Central memory CD8-positive, alpha-beta T cell (primary cell): ENCODE measurements at regions not wholly inside any gene's neighbourhood (a gene's known extent, or its start where the extent isn't known, plus 50 kb on each side); places are given as distances from the start of the nearest gene placed in this dataset.
"Not testable (repeated sequence)": the region's sequence is repeated elsewhere in the genome, so short reads cannot be mapped to it uniquely, and the experiment has no call there.

Source experiments
- ATAC-seq: fragments of 150-1000 bp; cut with Tn5 transposase; replicated peaks from 2 replicates; pipeline ENCODE4 v1.10.0; 2022; ENCODE audit warnings: mild to moderate bottlenecking, moderate FRiP score, moderate number of reproducible peaks; ENCODE audit not compliant: poor library complexity, severe bottlenecking; ENCODE audit errors: extremely low read depth
- DNase-seq, 2 donors: peaks; one replicate each; pipeline ENCODE4 v3.0.0; 2021; ENCODE audit warnings: low spot score in 2 of 2
- H3K27ac Mint-ChIP-seq: one replicate; pipeline ENCODE4 v1.8.0; 2022; ENCODE audit warnings: low read depth, mild to moderate bottlenecking, moderate library complexity, mixed read lengths
- H3K27me3 Mint-ChIP-seq: one replicate; pipeline ENCODE4 v1.8.0; 2022; ENCODE audit warnings: mixed read lengths
- H3K36me3 Mint-ChIP-seq: one replicate; pipeline ENCODE4 v1.8.0; 2022; ENCODE audit warnings: mild to moderate bottlenecking, moderate library complexity, mixed read lengths; ENCODE audit not compliant: insufficient read depth
- H3K4me1 Mint-ChIP-seq: one replicate; pipeline ENCODE4 v1.8.0; 2022; ENCODE audit warnings: mixed read lengths
- H3K4me3 Mint-ChIP-seq: one replicate; pipeline ENCODE4 v1.8.0; 2022; ENCODE audit warnings: mild to moderate bottlenecking, moderate library complexity, mixed read lengths
- H3K9me3 Mint-ChIP-seq: one replicate; pipeline ENCODE4 v1.8.0; 2022; ENCODE audit warnings: mixed read lengths

- Mint-ChIP-seq H3K27me3 (peaks cover 66% of the 10 kb centered on the region), H3K4me3 (no peak overlapping the region), H3K27ac (no peak overlapping the region), H3K9me3 (no peaks in the 10 kb centered on the region), H3K36me3 (no peaks in the 10 kb centered on the region), H3K4me1 (no peaks in the 10 kb centered on the region)
- DNase-seq, result no peak
- ATAC-seq, result no peak
Measured at GRCh38 chr9:88826181-88826580, 165.1 kb upstream of the S1PR3 start.

- ATAC-seq (no peak), DNase-seq (no peak)
- H3K36me3 Mint-ChIP-seq, result no peaks in the 10 kb centered on the region
- H3K27ac Mint-ChIP-seq, result no peak overlapping the region
- H3K4me3 Mint-ChIP-seq, result no peak overlapping the region
- no peaks in the 10 kb centered on the region for H3K4me1 Mint-ChIP-seq
- peaks cover 70% of the 10 kb centered on the region for H3K27me3 Mint-ChIP-seq
- no peaks in the 10 kb centered on the region for H3K9me3 Mint-ChIP-seq
Measured at GRCh38 chr9:88826771-88827181, 164.5 kb upstream of the S1PR3 start.

- peaks cover 79% of the 10 kb centered on the region for H3K27me3 Mint-ChIP-seq
- H3K4me3 Mint-ChIP-seq, result no peak overlapping the region
- no peaks in the 10 kb centered on the region for H3K9me3 Mint-ChIP-seq
- H3K36me3 Mint-ChIP-seq, result no peaks in the 10 kb centered on the region
- DNase-seq (no peak), ATAC-seq (no peak)
- H3K4me1 Mint-ChIP-seq, result no peaks in the 10 kb centered on the region
- H3K27ac Mint-ChIP-seq, result no peak overlapping the region
Measured at GRCh38 chr9:88828018-88828417, 163.2 kb upstream of the S1PR3 start.

- Mint-ChIP-seq H3K27ac (no peak overlapping the region), H3K27me3 (peaks cover 79% of the 10 kb centered on the region), H3K9me3 (no peaks in the 10 kb centered on the region), H3K36me3 (no peaks in the 10 kb centered on the region), H3K4me1 (peaks cover 1% of the 10 kb centered on the region), H3K4me3 (no peak overlapping the region)
- DNase-seq (no peak), ATAC-seq (no peak)
Measured at GRCh38 chr9:88828492-88828974, 162.7 kb upstream of the S1PR3 start.

GRCh38 chr9:88829276-88829675 is 162.0 kb upstream of the S1PR3 start:
- Mint-ChIP-seq H3K36me3 (no peaks in the 10 kb centered on the region), H3K27ac (no peak overlapping the region), H3K27me3 (peaks cover 80% of the 10 kb centered on the region), H3K9me3 (no peaks in the 10 kb centered on the region), H3K4me3 (no peak overlapping the region), H3K4me1 (peaks cover 9% of the 10 kb centered on the region)
- no peak for DNase-seq
- ATAC-seq, result no peak

GRCh38 chr9:88831713-88832407 is 159.4 kb upstream of the S1PR3 start:
- Mint-ChIP-seq H3K4me1 (peaks cover 28% of the 10 kb centered on the region), H3K27me3 (peaks cover 59% of the 10 kb centered on the region), H3K27ac (no peak overlapping the region), H3K36me3 (peaks cover 8% of the 10 kb centered on the region), H3K4me3 (no peak overlapping the region), H3K9me3 (no peaks in the 10 kb centered on the region)
- ATAC-seq (no peak), DNase-seq (no peak)

GRCh38 chr9:88833946-88834345 is 157.3 kb upstream of the S1PR3 start:
- Mint-ChIP-seq H3K9me3 (no peaks in the 10 kb centered on the region), H3K36me3 (peaks cover 10% of the 10 kb centered on the region), H3K4me3 (no peak overlapping the region), H3K4me1 (peaks cover 28% of the 10 kb centered on the region), H3K27me3 (peaks cover 60% of the 10 kb centered on the region), H3K27ac (peak overlapping the region; percentile 77)
- ATAC-seq (no peak), DNase-seq (no peak)

GRCh38 chr9:88835038-88835466 is 156.2 kb upstream of the S1PR3 start:
- Mint-ChIP-seq H3K4me1 (peaks cover 28% of the 10 kb centered on the region), H3K9me3 (no peaks in the 10 kb centered on the region), H3K4me3 (peak overlapping the region; percentile 40), H3K27me3 (peaks cover 68% of the 10 kb centered on the region), H3K36me3 (peaks cover 10% of the 10 kb centered on the region), H3K27ac (peak overlapping the region; percentile 77)
- ATAC-seq (peak; percentile 95), DNase-seq (no peak)

GRCh38 chr9:88835772-88836171 is 155.5 kb upstream of the S1PR3 start:
- Mint-ChIP-seq H3K9me3 (no peaks in the 10 kb centered on the region), H3K36me3 (peaks cover 10% of the 10 kb centered on the region), H3K27ac (no peak overlapping the region), H3K4me3 (peak overlapping the region; percentile 28), H3K4me1 (peaks cover 28% of the 10 kb centered on the region), H3K27me3 (peaks cover 62% of the 10 kb centered on the region)
- no peak for ATAC-seq
- DNase-seq, result no peak

GRCh38 chr9:88837731-88838130 is 153.5 kb upstream of the S1PR3 start:
- Mint-ChIP-seq H3K27ac (no peak overlapping the region), H3K4me1 (peaks cover 28% of the 10 kb centered on the region), H3K9me3 (no peaks in the 10 kb centered on the region), H3K36me3 (peaks cover 10% of the 10 kb centered on the region), H3K4me3 (no peak overlapping the region), H3K27me3 (peaks cover 45% of the 10 kb centered on the region)
- no peak for DNase-seq
- ATAC-seq, result no peak

GRCh38 chr9:88849878-88850277 is 141.4 kb upstream of the S1PR3 start:
- not testable (repeated sequence) for H3K9me3 Mint-ChIP-seq, H3K27ac Mint-ChIP-seq, H3K4me1 Mint-ChIP-seq, ATAC-seq, DNase-seq, H3K4me3 Mint-ChIP-seq, H3K36me3 Mint-ChIP-seq
- H3K27me3 Mint-ChIP-seq, result peaks cover 34% of the 10 kb centered on the region

GRCh38 chr9:88852794-88853193 is 138.5 kb upstream of the S1PR3 start:
- no peaks in the 10 kb centered on the region for H3K36me3 Mint-ChIP-seq
- H3K4me3 Mint-ChIP-seq, result no peak overlapping the region
- H3K27me3 Mint-ChIP-seq, result peaks cover 62% of the 10 kb centered on the region
- H3K4me1 Mint-ChIP-seq, result no peaks in the 10 kb centered on the region
- no peak overlapping the region for H3K27ac Mint-ChIP-seq
- DNase-seq, result no peak
- peaks cover 14% of the 10 kb centered on the region for H3K9me3 Mint-ChIP-seq
- ATAC-seq, result no peak

- no peak for DNase-seq
- H3K4me1 Mint-ChIP-seq, result no peaks in the 10 kb centered on the region
- H3K9me3 Mint-ChIP-seq, result peaks cover 12% of the 10 kb centered on the region
- no peak overlapping the region for H3K27ac Mint-ChIP-seq
- no peak overlapping the region for H3K4me3 Mint-ChIP-seq
- H3K27me3 Mint-ChIP-seq, result peaks cover 62% of the 10 kb centered on the region
- peaks cover 1% of the 10 kb centered on the region for H3K36me3 Mint-ChIP-seq
- ATAC-seq, result no peak
Measured at GRCh38 chr9:88870627-88871026, 120.6 kb upstream of the S1PR3 start.
